OCI-LY7 (cell line): ENCODE measurements at regions not wholly inside any gene's neighbourhood (a gene's known extent, or its start where the extent isn't known, plus 50 kb on each side); places are given as distances from the start of the nearest gene placed in this dataset.

Experiments
- CTCF ChIP-seq: fragments of 200-600 bp; sonication (generic); conservative IDR thresholded peaks from 2 replicates; pipeline ENCODE4 v1.5.1; 2014; ENCODE audit warnings: mild to moderate bottlenecking, antibody characterized with exemption, low read length, moderate library complexity, mixed read lengths
- EZH2phosphoT487 ChIP-seq: fragments of 200-600 bp; sonication (generic); IDR thresholded peaks from 2 replicates; pipeline ENCODE4 v1.6.1; 2018; ENCODE audit warnings: low read depth, borderline replicate concordance, mild to moderate bottlenecking, mixed run types, antibody characterized with exemption, low read length, moderate library complexity, mixed read lengths

- TF ChIP-seq CTCF: no peak
- TF ChIP-seq EZH2phosphoT487: no peak
Observed at GRCh38 chr4:138709859-138710258, 305.7 kb upstream of the NOCT start.
